Neural cell (in vitro differentiated cells): ENCODE measurements at regions not wholly inside any gene's neighbourhood (a gene's known extent, or its start where the extent isn't known, plus 50 kb on each side); places are given as distances from the start of the nearest gene placed in this dataset.

Experiments
- H2AFZ ChIP-seq: fragments of 200-600, 300-800 bp; sonication (generic), shearing (Covaris generic); 2 replicates; pipeline ENCODE4 v1.6.0; 2014; ENCODE audit warnings: low read depth, mild to moderate bottlenecking, antibody characterized with exemption, low read length, moderate library complexity
- H3F3A ChIP-seq: fragments of 200-600 bp; shearing (Covaris generic); 2 replicates; pipeline ENCODE4 v1.6.1; 2016; ENCODE audit warnings: mild to moderate bottlenecking, moderate library complexity, mixed read lengths, antibody characterized with exemption, low read length; ENCODE audit not compliant: insufficient read depth, poor library complexity, severe bottlenecking
- H3K27ac ChIP-seq: fragments of 200-600, 300-800 bp; sonication (generic), shearing (Covaris generic); 2 replicates; pipeline ENCODE4 v1.5.1; 2014; ENCODE audit warnings: mild to moderate bottlenecking, low read length, moderate library complexity
- H3K27me3 ChIP-seq: fragments of 300-800, 200-600 bp; sonication (generic), shearing (Covaris generic); 2 replicates; pipeline ENCODE4 v1.6.0; 2014; ENCODE audit warnings: mild to moderate bottlenecking, low read depth, low read length, moderate library complexity; ENCODE audit not compliant: insufficient read depth
- H3K36me3 ChIP-seq: fragments of 300-800, 200-600 bp; sonication (generic), shearing (Covaris generic); 2 replicates; pipeline ENCODE4 v1.5.1; 2014; ENCODE audit warnings: mild to moderate bottlenecking, antibody characterized with exemption, low read length, moderate library complexity; ENCODE audit not compliant: insufficient read depth
- H3K4me2 ChIP-seq: fragments of 300-800, 200-600 bp; sonication (generic), shearing (Covaris generic); 2 replicates; pipeline ENCODE4 v1.6.0; 2014; ENCODE audit warnings: mild to moderate bottlenecking, low read length
- H3K4me3 ChIP-seq: fragments of 300-800, 200-600 bp; sonication (generic), shearing (Covaris generic); 2 replicates; pipeline ENCODE4 v1.5.1; 2014; ENCODE audit warnings: mild to moderate bottlenecking, low read length, moderate library complexity
- H3K79me2 ChIP-seq: fragments of 200-600 bp; shearing (Covaris generic); replicated peaks from 2 replicates; pipeline ENCODE4 v1.6.0; 2014; ENCODE audit warnings: mild to moderate bottlenecking, low read length, moderate library complexity; ENCODE audit not compliant: insufficient read depth
- H3K9ac ChIP-seq: fragments of 300-800, 200-600 bp; sonication (generic), shearing (Covaris generic); 2 replicates; pipeline ENCODE4 v1.6.1; 2016; ENCODE audit warnings: mild to moderate bottlenecking, low read length, mixed read lengths
- H3K9me2 ChIP-seq: fragments of 200-600 bp; shearing (Covaris generic); 2 replicates; pipeline ENCODE4 v1.6.1; 2016; ENCODE audit warnings: mild to moderate bottlenecking, low read length, mixed read lengths; ENCODE audit not compliant: insufficient read depth
- H3K9me3 ChIP-seq: fragments of 200-600, 300-800 bp; sonication (generic), shearing (Covaris generic); 2 replicates; pipeline ENCODE4 v1.6.1; 2016; ENCODE audit warnings: mild to moderate bottlenecking, mixed run types, low read length, moderate library complexity, mixed read lengths
- H4K20me1 ChIP-seq: fragments of 200-600 bp; shearing (Covaris generic); 2 replicates; pipeline ENCODE4 v1.6.1; 2016; ENCODE audit warnings: mild to moderate bottlenecking, mixed run types; ENCODE audit not compliant: insufficient read depth
- CTCF ChIP-seq: fragments of 450-650 bp; IDR thresholded peaks from 2 replicates; pipeline ENCODE4 v1.5.1; 2014; ENCODE audit warnings: antibody characterized with exemption, mild to moderate bottlenecking, moderate library complexity; ENCODE audit not compliant: poor library complexity, severe bottlenecking
- EP300 ChIP-seq: fragments of 450-650 bp; conservative IDR thresholded peaks from 2 replicates; pipeline ENCODE4 v1.6.1; 2014; ENCODE audit warnings: antibody characterized with exemption, mild to moderate bottlenecking, moderate library complexity; ENCODE audit not compliant: poor library complexity, severe bottlenecking
- EZH2 ChIP-seq: fragments of 200-600, 300-800 bp; shearing (Covaris generic), sonication (generic); IDR thresholded peaks from 2 replicates; pipeline ENCODE4 v1.6.1; 2014; ENCODE audit warnings: antibody characterized with exemption, low read length, borderline replicate concordance, mild to moderate bottlenecking; ENCODE audit not compliant: insufficient read depth, poor library complexity, severe bottlenecking
- MXI1 ChIP-seq: fragments of 450-650 bp; conservative IDR thresholded peaks from 2 replicates; pipeline ENCODE4 v1.6.1; 2014; ENCODE audit warnings: antibody characterized with exemption, mild to moderate bottlenecking; ENCODE audit not compliant: poor library complexity, severe bottlenecking
- POLR2AphosphoS5 ChIP-seq: IDR thresholded peaks from 2 replicates; pipeline ENCODE4 v1.6.1; 2012
- RAD21 ChIP-seq: fragments of 450-650 bp; conservative IDR thresholded peaks from 2 replicates; pipeline ENCODE4 v1.6.1; 2014; ENCODE audit warnings: antibody characterized with exemption, mild to moderate bottlenecking, moderate library complexity
- REST ChIP-seq: IDR thresholded peaks from 2 replicates; pipeline ENCODE4 v1.6.1; 2012; ENCODE audit warnings: borderline replicate concordance
- SMC3 ChIP-seq: fragments of 450-650 bp; conservative IDR thresholded peaks from 2 replicates; pipeline ENCODE4 v1.6.1; 2014; ENCODE audit warnings: antibody characterized with exemption, mild to moderate bottlenecking, moderate library complexity; ENCODE audit not compliant: poor library complexity
- TAF1 ChIP-seq: IDR thresholded peaks from 2 replicates; pipeline ENCODE4 v1.6.1; 2012; ENCODE audit warnings: low read depth

- H3K4me2 ChIP-seq: no peak overlapping the region
- no peak overlapping the region for H3K9ac ChIP-seq
- H3K36me3 ChIP-seq: no peaks in the 10 kb centered on the region
- no peaks in the 10 kb centered on the region for H3K9me3 ChIP-seq
- no peaks in the 10 kb centered on the region for H4K20me1 ChIP-seq
- no peaks in the 10 kb centered on the region for H3F3A ChIP-seq
- H3K27me3 ChIP-seq: no peaks in the 10 kb centered on the region
- no peaks in the 10 kb centered on the region for H3K79me2 ChIP-seq
- TF ChIP-seq POLR2AphosphoS5 (no peak), REST (no peak)
- no peak overlapping the region for H3K27ac ChIP-seq
- no peaks in the 10 kb centered on the region for H3K9me2 ChIP-seq
- no peak overlapping the region for H3K4me3 ChIP-seq
- H2AFZ ChIP-seq: no peak overlapping the region
These were observed 203.2 kb downstream of the C1orf94 start for GRCh38 chr1:34379911-34380310.

GRCh38 chr1:34380526-34381124, 203.9 kb downstream of the C1orf94 start:
- Histone ChIP-seq H3K4me3 (peak overlapping the region; percentile 15), H3K9ac (no peak overlapping the region), H3K79me2 (no peaks in the 10 kb centered on the region), H3K4me2 (peak overlapping the region; percentile 11), H3K9me2 (no peaks in the 10 kb centered on the region), H3K9me3 (no peaks in the 10 kb centered on the region), H2AFZ (no peak overlapping the region), H3K27me3 (no peaks in the 10 kb centered on the region), H3K36me3 (no peaks in the 10 kb centered on the region), H3K27ac (no peak overlapping the region), H4K20me1 (no peaks in the 10 kb centered on the region), H3F3A (no peaks in the 10 kb centered on the region)
- no peak for TF ChIP-seq TAF1
- no peak for TF ChIP-seq REST
- TF ChIP-seq EZH2: no peak
- no peak for TF ChIP-seq MXI1
- no peak for TF ChIP-seq SMC3
- no peak for TF ChIP-seq EP300
- no peak for TF ChIP-seq CTCF
- no peak for TF ChIP-seq RAD21
- no peak for TF ChIP-seq POLR2AphosphoS5
